Cardiac septum (tissue), 1 donor: ENCODE measurements at regions not wholly inside any gene's neighbourhood (a gene's known extent, or its start where the extent isn't known, plus 50 kb on each side); places are given as distances from the start of the nearest gene placed in this dataset.
"Not testable (repeated sequence)": the region's sequence is repeated elsewhere in the genome, so short reads cannot be mapped to it uniquely, and the experiment has no call there.

ENCODE experiments used
- DNase-seq: peaks from one replicate; pipeline ENCODE4 v3.0.0-alpha.2; 2020; ENCODE audit warnings: low spot score
- intact Hi-C: fragments of 100-400 bp; cut with DNase I; formaldehyde crosslinking; loops from one replicate; pipeline ENCODE4 v1.14.0; 2022
- donor health status: DM: no; HTN: no; CAD: no.

- intact Hi-C loops, result no loop called here
- DNase-seq, result no peak
These were observed 245.3 kb downstream of the PARN start for GRCh38 chr16:14384745-14385144.

- DNase-seq, intact Hi-C loops: not testable (repeated sequence)
These were observed 246.2 kb downstream of the PARN start for GRCh38 chr16:14383844-14384243.

- DNase-seq, result no peak
- intact Hi-C loops, result no loop called here
These were observed 251.2 kb downstream of the PARN start for GRCh38 chr16:14378689-14379467.

GRCh38 chr16:14378131-14378551 is 251.9 kb downstream of the PARN start:
- intact Hi-C loops, result no loop called here
- no peak for DNase-seq

GRCh38 chr16:14377326-14377725 is 252.7 kb downstream of the PARN start:
- DNase-seq, result no peak
- intact Hi-C loops, result no loop called here

GRCh38 chr16:14375132-14375491 is 254.9 kb downstream of the PARN start:
- intact Hi-C loops, result no loop called here
- no peak for DNase-seq

GRCh38 chr16:14374451-14375131 is 255.5 kb downstream of the PARN start:
- intact Hi-C loops, result no loop called here
- no peak for DNase-seq

GRCh38 chr16:14373896-14374295 is 256.2 kb downstream of the PARN start:
- intact Hi-C loops, result no loop called here
- no peak for DNase-seq

- DNase-seq, result no peak
- intact Hi-C loops, result no loop called here
These were observed 256.7 kb downstream of the PARN start for GRCh38 chr16:14373406-14373805.

- no peak for DNase-seq
- intact Hi-C loops, result no loop called here
These were observed 257.6 kb downstream of the PARN start for GRCh38 chr16:14372471-14372870.

GRCh38 chr16:14371778-14372431 is 258.2 kb downstream of the PARN start:
- no peak for DNase-seq
- intact Hi-C loops, result no loop called here

GRCh38 chr16:14370736-14371234 is 259.3 kb downstream of the PARN start:
- intact Hi-C loops, result no loop called here
- DNase-seq, result no peak

GRCh38 chr16:14369734-14370598 is 260.1 kb downstream of the PARN start:
- intact Hi-C loops, result no loop called here
- no peak for DNase-seq

GRCh38 chr16:14368399-14368798 is 261.7 kb downstream of the PARN start:
- intact Hi-C loops, result no loop called here
- no peak for DNase-seq

GRCh38 chr16:14366974-14367707 is 262.9 kb downstream of the PARN start:
- no peak for DNase-seq
- intact Hi-C loops, result no loop called here

GRCh38 chr16:14366447-14366846 is 263.6 kb downstream of the PARN start:
- no peak for DNase-seq
- intact Hi-C loops, result no loop called here

- intact Hi-C loops, result no loop called here
- DNase-seq, result no peak
These were observed 264.7 kb downstream of the PARN start for GRCh38 chr16:14365200-14365851.

- intact Hi-C loops, result no loop called here
- no peak for DNase-seq
These were observed 265.5 kb downstream of the PARN start for GRCh38 chr16:14364386-14365199.
